B cell (primary cell): ENCODE measurements at regions not wholly inside any gene's neighbourhood (a gene's known extent, or its start where the extent isn't known, plus 50 kb on each side); places are given as distances from the start of the nearest gene placed in this dataset.

Source experiments
- ATAC-seq: fragments of 200-7000 bp; cut with Tn5 transposase; one replicate; pipeline ENCODE4 v1.10.0; 2021; ENCODE audit warnings: low read depth, mild to moderate bottlenecking, moderate number of reproducible peaks, moderate library complexity
- CTCF ChIA-PET: fragments of 350-600 bp; sonication (Branson Sonifier 250); formaldehyde crosslinking; loops from one replicate; lab custom pipeline; 2021; ENCODE audit warnings: antibody characterized with exemption, inconsistent platforms; lab: Charles Lee
- POLR2A ChIA-PET: fragments of 350-600 bp; sonication (Branson Sonifier 250); formaldehyde crosslinking; loops from one replicate; lab custom pipeline; 2021; ENCODE audit warnings: antibody characterized with exemption; lab: Charles Lee
- DNase-seq: peaks from one replicate; pipeline ENCODE4 v3.0.0; 2013
- H2AFZ ChIP-seq: 2 replicates; pipeline ENCODE4 v1.6.1; 2012; ENCODE audit warnings: mild to moderate bottlenecking, low read depth, low read length; ENCODE audit not compliant: insufficient read depth, poor library complexity, severe bottlenecking
- H3K27ac ChIP-seq, 2 donors: 1 replicate in 1 of 2; 2 replicates in 1 of 2; pipeline ENCODE4 v1.5.1; 2012 to 2013; ENCODE audit warnings: low read length in 2 of 2, mild to moderate bottlenecking in 2 of 2, moderate library complexity in 1 of 2
- H3K27me3 ChIP-seq, 4 experiments: fragments of 200-600 bp in 1 of 4; sonication (generic) in 1 of 4; replicated peaks in 1 of 4; 1 replicate in 2 of 4; 2 replicates in 2 of 4; pipeline versions ENCODE4 v1.6.1 to v1.7.0; 2013 to 2016; ENCODE audit warnings: low read length in 3 of 4, mild to moderate bottlenecking in 2 of 4, mixed read lengths in 1 of 4, moderate library complexity in 1 of 4; ENCODE audit not compliant: insufficient read depth in 4 of 4, control insufficient read depth in 3 of 4; ENCODE audit errors: control extremely low read depth in 1 of 4
- H3K36me3 ChIP-seq, 2 experiments: replicated peaks in 1 of 2; 1 replicate in 1 of 2; 2 replicates in 1 of 2; pipeline versions ENCODE4 v1.6.1 to v1.7.1; 2013; ENCODE audit warnings: low read length in 1 of 2; ENCODE audit not compliant: insufficient read depth in 2 of 2, control insufficient read depth in 1 of 2; ENCODE audit errors: control extremely low read depth in 1 of 2, extremely low read depth in 1 of 2
- H3K4me1 ChIP-seq, 2 donors: fragments of 200-600 bp in 1 of 2; sonication (generic) in 1 of 2; 1 replicate in 1 of 2; 2 replicates in 1 of 2; pipeline versions ENCODE4 v1.5.1 to v1.6.1; 2013 to 2017; ENCODE audit warnings: low read length in 2 of 2; ENCODE audit not compliant: control insufficient read depth in 2 of 2, insufficient read depth in 2 of 2
- H3K4me2 ChIP-seq: replicated peaks from 2 replicates; pipeline ENCODE3; 2012; ENCODE audit warnings: mild to moderate bottlenecking, low read depth, low read length; ENCODE audit not compliant: poor library complexity, severe bottlenecking
- H3K4me3 ChIP-seq, 5 experiments: fragments of 200-600 bp in 1 of 5; sonication (generic) in 1 of 5; 1 replicate in 3 of 5; 2 replicates in 2 of 5; pipeline versions ENCODE4 v1.5.1 to v1.7.0; 2011 to 2016; ENCODE audit warnings: low read length in 4 of 5, mild to moderate bottlenecking in 4 of 5, low read depth in 2 of 5, control low read depth in 1 of 5, moderate library complexity in 1 of 5; ENCODE audit not compliant: insufficient read depth in 1 of 5; ENCODE audit errors: control extremely low read depth in 1 of 5, extremely low read depth in 1 of 5
- H3K79me2 ChIP-seq: fragments of 200-600 bp; sonication (generic); one replicate; pipeline ENCODE4 v1.6.0; 2016; ENCODE audit warnings: low read length; ENCODE audit not compliant: control insufficient read depth, insufficient read depth
- H3K9ac ChIP-seq: fragments of 200-600 bp; sonication (generic); 2 replicates; pipeline ENCODE4 v1.6.1; 2017; ENCODE audit warnings: mild to moderate bottlenecking, low read length, moderate library complexity
- H3K9me3 ChIP-seq, 3 donors: one replicate each; pipeline versions ENCODE4 v1.6.1 to v1.7.1; 2013; ENCODE audit warnings: low read length in 2 of 3; ENCODE audit not compliant: control insufficient read depth in 2 of 3, insufficient read depth in 1 of 3; ENCODE audit errors: control extremely low read depth in 1 of 3
- H4K20me1 ChIP-seq: 2 replicates; pipeline ENCODE4 v1.6.0; 2012; ENCODE audit warnings: mild to moderate bottlenecking, low read length; ENCODE audit not compliant: insufficient read depth, control insufficient read depth, poor library complexity, severe bottlenecking
- H3K27ac Mint-ChIP-seq: one replicate; pipeline ENCODE4 v1.8.0; 2021; ENCODE audit warnings: mixed read lengths
- H3K27me3 Mint-ChIP-seq: one replicate; pipeline ENCODE4 v1.8.0; 2021; ENCODE audit warnings: mixed read lengths
- H3K4me1 Mint-ChIP-seq: one replicate; pipeline ENCODE4 v1.8.0; 2021; ENCODE audit warnings: mixed read lengths
- H3K4me3 Mint-ChIP-seq: one replicate; pipeline ENCODE4 v1.8.0; 2021; ENCODE audit warnings: mixed read lengths
- H3K9me3 Mint-ChIP-seq: one replicate; pipeline ENCODE4 v1.8.0; 2022; ENCODE audit warnings: mixed read lengths; ENCODE audit not compliant: insufficient read depth
- EZH2 ChIP-seq: IDR thresholded peaks from 2 replicates; pipeline ENCODE4 v1.6.1; 2012; ENCODE audit warnings: borderline replicate concordance, low read depth, mild to moderate bottlenecking, moderate library complexity, low read length; ENCODE audit not compliant: insufficient read depth, poor library complexity, severe bottlenecking
- WGBS: methylation state at CpG from one replicate; pipeline ENCODE4 v1.1.5; 2013; ENCODE audit warnings: missing lambda C conversion rate; ENCODE audit not compliant: insufficient coverage; 5-methylcytosine and 5-hydroxymethylcytosine counted together
- intact Hi-C: fragments of 100-400 bp; cut with micrococcal nuclease; formaldehyde crosslinking; loops from one replicate; pipeline ENCODE4 v1.10.0; 2022
- TF ChIP-seq, protein P1 (sequence below): fragments of 200-600 bp; IDR thresholded peaks from one replicate; pipeline ENCODE4 v1.8.0; 2022; ENCODE audit warnings: antibody characterized with exemption, mild to moderate bottlenecking

DNA sequence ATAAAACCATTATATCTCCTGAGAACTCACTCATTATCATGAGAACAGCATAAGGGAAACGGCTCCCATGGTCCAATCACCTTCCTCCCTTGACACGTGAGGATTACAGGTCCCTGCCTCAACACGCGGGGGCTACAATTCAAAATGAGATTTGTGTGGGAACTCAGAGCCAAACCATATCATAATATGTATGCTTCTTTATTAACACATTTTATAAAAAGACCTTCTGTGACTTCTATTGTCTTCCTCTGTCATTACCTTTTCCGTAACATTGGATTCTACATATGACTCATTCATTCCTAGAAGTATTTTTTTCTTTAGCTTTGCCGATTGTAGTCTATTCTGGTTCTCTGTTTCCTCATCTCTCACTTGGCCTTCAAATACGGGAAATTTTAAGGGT is 267.2 kb upstream of the ROBO1 start:
- no peaks in the 10 kb centered on the region for H4K20me1 ChIP-seq

DNA sequence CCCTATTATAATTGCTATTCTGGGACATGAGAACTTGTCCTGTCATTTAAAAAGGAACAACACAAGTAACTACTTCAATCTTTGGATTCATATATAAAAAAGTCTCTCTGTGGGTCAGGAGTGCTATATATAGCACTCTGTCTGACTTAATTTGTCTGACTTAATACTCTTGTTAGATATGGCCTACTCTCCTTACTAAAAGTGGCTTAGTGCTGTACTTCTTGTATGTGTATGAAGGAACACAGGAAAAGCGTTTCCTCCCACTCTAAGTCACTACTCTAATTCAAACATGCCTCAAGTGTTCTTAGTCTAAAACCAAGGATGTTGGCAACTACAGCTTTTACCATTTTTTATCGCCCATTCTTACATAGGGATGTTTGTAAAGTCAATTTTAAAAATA is 255.2 kb upstream of the ROBO1 start:
- no CpG with 5 or more reads among the region's 2 CpGs for WGBS
- no peaks in the 10 kb centered on the region for H3K79me2 ChIP-seq
- ATAC-seq: no peak

More for the DNA sequence above, 267.2 kb upstream of the ROBO1 start:
- no peaks in the 10 kb centered on the region for H3K36me3 ChIP-seq
- DNase-seq (no peak), ATAC-seq (no peak)
- no peaks in the 10 kb centered on the region for H3K27me3 Mint-ChIP-seq
- CTCF ChIA-PET: no interaction called here
- H2AFZ ChIP-seq: no peak overlapping the region
- no peaks in the 10 kb centered on the region for H3K79me2 ChIP-seq
- 100% methylated on average over 3 of the region's 7 CpGs for WGBS
- POLR2A ChIA-PET: no interaction called here
- H3K27me3 ChIP-seq: no peaks in the 10 kb centered on the region
- H3K4me1 ChIP-seq: no peaks in the 10 kb centered on the region
- H3K4me3 ChIP-seq: no peak overlapping the region
- peaks cover 3% of the 10 kb centered on the region for H3K9me3 Mint-ChIP-seq
- peaks cover 0 to 3% (median 0%) of the 10 kb centered on the region in 3 donors for H3K9me3 ChIP-seq
- H3K27ac ChIP-seq: no peak overlapping the region
- TF ChIP-seq, protein P1, sequence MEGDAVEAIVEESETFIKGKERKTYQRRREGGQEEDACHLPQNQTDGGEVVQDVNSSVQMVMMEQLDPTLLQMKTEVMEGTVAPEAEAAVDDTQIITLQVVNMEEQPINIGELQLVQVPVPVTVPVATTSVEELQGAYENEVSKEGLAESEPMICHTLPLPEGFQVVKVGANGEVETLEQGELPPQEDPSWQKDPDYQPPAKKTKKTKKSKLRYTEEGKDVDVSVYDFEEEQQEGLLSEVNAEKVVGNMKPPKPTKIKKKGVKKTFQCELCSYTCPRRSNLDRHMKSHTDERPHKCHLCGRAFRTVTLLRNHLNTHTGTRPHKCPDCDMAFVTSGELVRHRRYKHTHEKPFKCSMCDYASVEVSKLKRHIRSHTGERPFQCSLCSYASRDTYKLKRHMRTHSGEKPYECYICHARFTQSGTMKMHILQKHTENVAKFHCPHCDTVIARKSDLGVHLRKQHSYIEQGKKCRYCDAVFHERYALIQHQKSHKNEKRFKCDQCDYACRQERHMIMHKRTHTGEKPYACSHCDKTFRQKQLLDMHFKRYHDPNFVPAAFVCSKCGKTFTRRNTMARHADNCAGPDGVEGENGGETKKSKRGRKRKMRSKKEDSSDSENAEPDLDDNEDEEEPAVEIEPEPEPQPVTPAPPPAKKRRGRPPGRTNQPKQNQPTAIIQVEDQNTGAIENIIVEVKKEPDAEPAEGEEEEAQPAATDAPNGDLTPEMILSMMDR: no peak
- TF ChIP-seq EZH2: no peak
- H3K27ac Mint-ChIP-seq: no peak overlapping the region
- intact Hi-C loops: no loop called here
- H3K4me2 ChIP-seq: no peak overlapping the region
- H3K4me1 Mint-ChIP-seq: no peaks in the 10 kb centered on the region
- H3K4me3 Mint-ChIP-seq: no peak overlapping the region
- H3K9ac ChIP-seq: no peak overlapping the region

More for the DNA sequence above, 255.2 kb upstream of the ROBO1 start:
- no peak overlapping the region for H3K27ac Mint-ChIP-seq
- no peak for DNase-seq
- CTCF ChIA-PET: no interaction called here
- Histone ChIP-seq H3K4me2 (no peak overlapping the region), H3K9ac (no peak overlapping the region), H3K36me3 (no peaks in the 10 kb centered on the region), H4K20me1 (no peaks in the 10 kb centered on the region), H3K4me3 (no peak overlapping the region), H3K27me3 (no peaks in the 10 kb centered on the region), H3K27ac (no peak overlapping the region), H3K9me3 (peaks cover 0 to 3% (median 0%) of the 10 kb centered on the region in 3 donors), H2AFZ (no peak overlapping the region), H3K4me1 (no peaks in the 10 kb centered on the region)
- POLR2A ChIA-PET: no interaction called here
- intact Hi-C loops: no loop called here
- no peaks in the 10 kb centered on the region for H3K27me3 Mint-ChIP-seq
- TF ChIP-seq, protein P1: no peak
- TF ChIP-seq EZH2: no peak
- no peak overlapping the region for H3K4me3 Mint-ChIP-seq
- H3K9me3 Mint-ChIP-seq: peaks cover 2% of the 10 kb centered on the region
- no peaks in the 10 kb centered on the region for H3K4me1 Mint-ChIP-seq
